OCI-M2 (cell line): ENCODE measurements at regions not wholly inside any gene's neighbourhood (a gene's known extent, or its start where the extent isn't known, plus 50 kb on each side); places are given as distances from the start of the nearest gene placed in this dataset.
"Not testable (repeated sequence)": the region's sequence is repeated elsewhere in the genome, so short reads cannot be mapped to it uniquely, and the experiment has no call there.

Experiments
- DNase-seq: peaks from one replicate; lab custom pipeline; 2025; ENCODE audit not compliant: unreplicated experiment; lab: John Stamatoyannopoulos, UW

DNA sequence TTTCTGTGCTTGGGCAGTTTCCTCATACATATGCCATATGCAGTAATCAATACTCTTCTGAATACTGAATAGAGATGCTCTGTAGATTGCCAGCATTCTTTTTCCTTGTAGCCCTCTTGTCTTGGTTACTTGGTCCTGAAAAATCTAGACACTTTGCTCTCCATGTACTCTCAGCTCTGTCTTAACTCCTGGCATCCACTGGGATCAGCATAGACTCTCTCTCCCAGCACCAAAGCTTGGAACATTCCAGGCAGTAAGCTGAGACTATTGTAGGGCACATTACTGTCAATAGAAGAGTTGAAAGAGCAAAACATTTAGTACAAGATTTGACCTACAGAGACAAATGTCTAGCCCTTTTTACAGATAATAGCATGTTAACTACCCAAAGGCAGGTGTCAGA is 1100.3 kb downstream of the TBL1XR1 start:
- no peak for DNase-seq

- not testable (repeated sequence) for DNase-seq
These were observed 1103.4 kb downstream of the TBL1XR1 start for GRCh38 chr3:176093892-176094291.

DNA sequence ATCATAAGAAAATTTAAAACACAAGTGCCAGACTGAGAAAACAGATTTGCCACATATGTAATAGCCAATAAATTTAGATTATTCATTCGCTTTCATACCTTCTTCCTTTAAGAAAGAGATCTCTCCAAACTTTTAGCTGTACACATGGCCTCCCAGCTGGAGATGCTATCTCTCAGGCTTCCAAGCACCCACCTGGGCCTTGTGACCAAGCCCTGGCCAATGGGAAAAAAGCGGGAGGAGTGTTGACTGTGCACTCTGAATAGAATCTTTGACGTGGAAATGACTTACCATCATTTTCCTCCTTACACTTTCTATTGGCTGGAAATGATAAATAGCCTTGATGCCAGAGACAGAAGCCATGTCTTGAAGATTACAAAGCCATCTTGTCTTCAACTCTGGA is 1106.6 kb downstream of the TBL1XR1 start:
- DNase-seq = no peak

GRCh38 chr3:176088962-176089383 is 1108.3 kb downstream of the TBL1XR1 start:
- no peak for DNase-seq

GRCh38 chr3:176087066-176087697 is 1110.1 kb downstream of the TBL1XR1 start:
- no peak for DNase-seq

GRCh38 chr3:176079785-176080184 is 1117.5 kb downstream of the TBL1XR1 start:
- DNase-seq = no peak

DNA sequence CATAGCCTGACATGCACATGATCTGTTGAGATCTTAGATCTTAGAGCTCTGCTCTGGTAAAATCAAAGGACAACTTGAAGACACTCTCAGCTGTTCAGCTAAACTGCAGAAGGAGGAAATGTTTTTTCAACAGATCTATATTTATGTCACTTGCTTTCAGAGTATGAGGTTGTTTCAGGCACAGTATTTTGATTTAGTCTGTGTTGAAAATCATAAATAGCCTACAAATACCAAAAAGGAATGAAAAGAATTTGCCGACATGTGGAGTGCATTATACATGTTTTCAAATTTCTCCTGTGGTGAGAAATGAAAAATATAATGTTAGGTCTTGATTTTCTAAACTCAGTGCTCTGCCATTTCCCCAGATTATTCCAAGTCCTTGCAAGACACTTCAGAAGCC is 1118.4 kb downstream of the TBL1XR1 start:
- no peak for DNase-seq

- no peak for DNase-seq
These were observed 1121.8 kb downstream of the TBL1XR1 start for GRCh38 chr3:176075491-176075890.

- no peak for DNase-seq
These were observed 1122.2 kb downstream of the TBL1XR1 start for GRCh38 chr3:176075046-176075445.

DNA sequence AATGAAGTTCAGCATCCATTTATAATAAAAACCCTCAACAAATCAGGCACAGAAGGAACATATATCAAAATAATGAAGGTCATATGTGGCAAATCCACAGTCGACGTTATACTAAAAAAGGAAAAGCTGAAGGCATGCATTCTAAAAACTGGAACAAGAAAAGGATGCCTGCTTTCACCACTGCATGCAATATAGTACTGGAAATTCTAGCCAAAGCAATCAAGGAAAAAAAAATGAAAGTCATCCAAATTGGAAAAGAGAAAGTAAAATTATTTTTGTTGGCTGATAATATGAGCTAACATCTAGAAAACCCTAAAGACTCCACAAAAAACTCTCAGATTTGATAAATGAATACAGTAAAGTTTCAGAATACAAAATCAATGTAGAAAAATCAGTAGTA is 1123.2 kb downstream of the TBL1XR1 start:
- no peak for DNase-seq

GRCh38 chr3:176071943-176072342 is 1125.3 kb downstream of the TBL1XR1 start:
- no peak for DNase-seq

- no peak for DNase-seq
These were observed 1128.5 kb downstream of the TBL1XR1 start for GRCh38 chr3:176068750-176069149.

GRCh38 chr3:176058856-176059255 is 1138.4 kb downstream of the TBL1XR1 start:
- no peak for DNase-seq

GRCh38 chr3:176055836-176056235 is 1141.4 kb downstream of the TBL1XR1 start:
- DNase-seq = no peak

DNA sequence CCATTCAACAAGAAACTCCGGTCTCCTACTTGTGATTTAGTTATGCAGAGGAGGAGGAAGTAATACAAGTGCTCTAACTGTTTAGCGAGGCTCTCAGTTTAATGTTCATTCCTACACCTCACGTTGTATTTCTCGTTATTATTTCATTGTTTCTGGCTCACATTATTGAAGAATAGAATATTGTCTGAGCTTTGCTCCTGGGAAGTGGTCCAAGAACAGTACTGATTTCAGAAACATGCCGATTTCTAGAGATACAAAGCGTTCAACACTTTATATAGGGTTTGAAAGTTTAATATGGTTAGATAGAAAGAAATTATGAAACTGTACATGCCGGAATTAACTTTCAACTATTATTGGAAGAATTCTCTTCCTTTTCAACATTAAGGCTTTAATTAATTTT is 1145.5 kb downstream of the TBL1XR1 start:
- no peak for DNase-seq

GRCh38 chr3:176046703-176047102 is 1150.6 kb downstream of the TBL1XR1 start:
- no peak for DNase-seq

DNA sequence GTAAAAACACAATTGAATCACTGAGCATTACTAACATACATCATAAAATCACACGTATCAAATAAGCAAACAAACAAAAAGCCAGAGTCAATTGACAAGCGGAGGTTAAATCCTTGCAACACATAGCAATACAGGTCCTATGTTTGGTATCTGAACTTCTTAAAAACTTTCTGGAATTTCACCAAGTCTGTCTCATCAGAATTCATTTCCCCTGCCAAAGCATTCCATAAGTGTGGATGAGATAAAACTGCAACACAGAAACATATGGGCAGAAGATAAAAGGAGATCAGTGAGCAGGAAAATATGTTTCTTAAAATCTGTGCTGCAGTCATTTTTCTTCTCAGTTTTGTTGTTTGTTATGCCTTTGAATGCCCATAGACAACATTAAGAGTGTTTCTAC is 1155.5 kb downstream of the TBL1XR1 start:
- DNase-seq = no peak

GRCh38 chr3:176041185-176041584 is 1156.1 kb downstream of the TBL1XR1 start:
- no peak for DNase-seq

- DNase-seq = no peak
These were observed 1159.6 kb downstream of the TBL1XR1 start for GRCh38 chr3:176037636-176038035.

- DNase-seq = no peak
These were observed 1165.2 kb downstream of the TBL1XR1 start for GRCh38 chr3:176032043-176032442.

DNA sequence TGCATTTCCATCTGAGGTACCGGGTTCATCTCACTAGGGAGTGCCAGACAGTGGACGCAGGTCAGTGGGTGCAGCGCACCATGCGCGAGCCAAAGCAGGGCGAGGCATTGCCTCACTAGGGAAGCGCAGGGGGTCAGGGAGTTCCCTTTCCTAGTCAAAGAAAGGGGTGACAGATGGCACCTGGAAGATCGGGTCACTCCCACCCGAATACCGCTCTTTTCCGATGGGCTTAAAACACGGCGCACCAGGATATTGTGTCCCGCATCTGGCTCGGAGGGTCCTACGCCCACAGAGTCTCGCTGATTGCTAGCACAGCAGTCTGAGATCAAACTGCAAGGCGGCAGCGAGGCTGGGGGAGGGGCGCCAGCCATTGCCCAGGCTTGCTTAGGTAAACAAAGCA is 1157.1 kb downstream of the NAALADL2 start:
- DNase-seq = not testable (repeated sequence)

DNA sequence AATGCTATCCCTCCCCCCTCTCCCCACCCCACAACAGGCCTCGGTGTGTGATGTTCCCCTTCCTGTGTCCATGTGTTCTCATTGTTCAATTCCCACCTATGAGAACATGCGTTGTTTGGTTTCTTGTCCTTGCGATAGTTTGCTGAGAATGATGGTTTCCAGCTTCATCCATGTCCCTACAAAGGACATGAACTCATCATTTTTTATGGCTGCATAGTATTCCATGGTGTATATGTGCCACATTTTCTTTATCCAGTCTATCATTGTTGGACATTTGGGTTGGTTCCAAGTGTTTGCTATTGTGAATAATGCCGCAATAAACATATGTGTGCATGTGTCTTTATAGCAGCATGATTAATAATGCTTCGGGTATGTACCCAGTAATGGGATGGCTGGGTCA is 1156.1 kb downstream of the NAALADL2 start:
- DNase-seq = not testable (repeated sequence)

- no peak for DNase-seq
These were observed 1150.1 kb downstream of the NAALADL2 start for GRCh38 chr3:176009256-176009655.
